Panc1 (cell line): ENCODE measurements at regions not wholly inside any gene's neighbourhood (a gene's known extent, or its start where the extent isn't known, plus 50 kb on each side); places are given as distances from the start of the nearest gene placed in this dataset.

Source experiments
- ATAC-seq: fragments of 200-7000 bp; cut with Tn5 transposase; 2 replicates; pipeline ENCODE4 v1.9.1; 2020; ENCODE audit warnings: mild to moderate bottlenecking, moderate library complexity
- BruUV-seq: library from RNA; stranded (reverse); fragments of 400-500 nt; replicated peaks from 2 replicates; lab custom pipeline; 2021; lab: Mats Ljungman, UMichigan
- CTCF ChIA-PET: fragments of 300-600 bp; sonication (Branson Sonifier 250); formaldehyde crosslinking; loops from one replicate; lab custom pipeline; 2022; ENCODE audit warnings: antibody characterized with exemption; lab: Charles Lee
- POLR2A ChIA-PET: fragments of 300-600 bp; sonication (Branson Sonifier 250); formaldehyde crosslinking; loops from one replicate; lab custom pipeline; 2022; ENCODE audit warnings: antibody characterized with exemption; lab: Charles Lee
- DNase-seq: peaks from one replicate; pipeline ENCODE4 v3.0.0-alpha.2; 2010; ENCODE audit warnings: low read depth, low spot score
- H3K27ac ChIP-seq: 2 replicates; pipeline ENCODE4 v1.5.1; 2011; ENCODE audit warnings: mild to moderate bottlenecking, low read length, inconsistent platforms
- H3K27me3 ChIP-seq: fragments of 200-500 bp; sonication (Bioruptor generic); 2 replicates; pipeline ENCODE4 v1.6.0; 2014; ENCODE audit warnings: low read length, inconsistent platforms; ENCODE audit not compliant: control insufficient read depth, insufficient read depth
- H3K36me3 ChIP-seq: fragments of 200-500 bp; sonication (Bioruptor generic); 2 replicates; pipeline ENCODE4 v1.5.1; 2014; ENCODE audit warnings: inconsistent platforms, mild to moderate bottlenecking, low read length, moderate library complexity; ENCODE audit not compliant: control insufficient read depth, insufficient read depth
- H3K4me1 ChIP-seq: 2 replicates; pipeline ENCODE4 v1.5.1; 2011; ENCODE audit warnings: inconsistent platforms, mild to moderate bottlenecking, low read length, moderate library complexity; ENCODE audit not compliant: control insufficient read depth, insufficient read depth
- H3K4me3 ChIP-seq, 2 experiments: 2 replicates each; pipeline ENCODE4 v1.5.1; 2011 to 2012; ENCODE audit warnings: low read depth in 2 of 2, low read length in 2 of 2, mild to moderate bottlenecking in 2 of 2, inconsistent platforms in 1 of 2, moderate library complexity in 1 of 2
- H3K9me3 ChIP-seq: fragments of 200-500 bp; sonication (Bioruptor generic); 2 replicates; pipeline ENCODE4 v1.5.1; 2014; ENCODE audit warnings: low read depth, mild to moderate bottlenecking, inconsistent platforms, low read length, moderate library complexity; ENCODE audit not compliant: control insufficient read depth, insufficient read depth
- CTCF ChIP-seq: fragments of 450-650 bp; IDR thresholded peaks from 2 replicates; pipeline ENCODE4 v1.5.1; 2017; ENCODE audit warnings: mild to moderate bottlenecking
- POLR2AphosphoS5 ChIP-seq: IDR thresholded peaks from 2 replicates; pipeline ENCODE4 v1.6.1; 2012; ENCODE audit warnings: mild to moderate bottlenecking, low read depth, low read length, moderate library complexity
- REST ChIP-seq, 2 experiments: IDR thresholded peaks; 2 replicates each; pipeline ENCODE4 v1.6.1; 2011 to 2012; ENCODE audit warnings: low read depth in 2 of 2, control low read depth in 1 of 2, low read length in 1 of 2, mild to moderate bottlenecking in 1 of 2, moderate library complexity in 1 of 2; ENCODE audit not compliant: insufficient read depth in 1 of 2
- SIN3A ChIP-seq: IDR thresholded peaks from 2 replicates; pipeline ENCODE4 v1.6.1; 2012; ENCODE audit warnings: low read depth, mild to moderate bottlenecking, low read length, moderate library complexity, borderline replicate concordance; ENCODE audit not compliant: insufficient read depth
- TCF7L2 ChIP-seq: IDR thresholded peaks from 2 replicates; pipeline ENCODE4 v1.6.1; 2011; ENCODE audit warnings: mild to moderate bottlenecking, low read depth, low read length, inconsistent platforms
- in situ Hi-C: cut with HindIII; loops from 2 replicates; pipeline ENCODE4 v1.10.0; 2016; ENCODE audit warnings: low sequenced_read_pairs, low pct_unique_long_range_greater_than_20kb
- intact Hi-C: fragments of 100-400 bp; cut with micrococcal nuclease; formaldehyde crosslinking; loops from one replicate; pipeline ENCODE4 v1.10.0; 2022; ENCODE audit not compliant: unreplicated experiment

- ChIA-PET CTCF (no interaction called here), POLR2A (no interaction called here)
- ATAC-seq (no peak), DNase-seq (no peak)
- in situ Hi-C loops, result no loop called here
- Histone ChIP-seq H3K4me1 (no peaks in the 10 kb centered on the region), H3K27me3 (no peaks in the 10 kb centered on the region), H3K27ac (no peak overlapping the region), H3K9me3 (no peaks in the 10 kb centered on the region), H3K4me3 (no peak overlapping the region), H3K36me3 (no peaks in the 10 kb centered on the region)
- TF ChIP-seq CTCF, result no peak
- no peak for TF ChIP-seq SIN3A
- TF ChIP-seq REST (IDR thresholded peaks at IDR 0.05; ENCODE audit: insufficient read depth in 1 of 2, low read depth in 2 of 2, low read length in 1 of 2), result no peak
- BruUV-seq, result no TSS peak
- intact Hi-C loops, result no loop called here
Observed at GRCh38 chr3:18650731-18651130, 225.6 kb upstream of the SATB1 start.

GRCh38 chr3:18649666-18650363 lies 224.7 kb upstream of the SATB1 start:
- H3K27ac ChIP-seq, result no peak overlapping the region
- H3K36me3 ChIP-seq, result no peaks in the 10 kb centered on the region
- TF ChIP-seq POLR2AphosphoS5, result no peak
- TF ChIP-seq SIN3A, result no peak
- TF ChIP-seq REST (IDR thresholded peaks at IDR 0.05; ENCODE audit: insufficient read depth in 1 of 2, low read depth in 2 of 2, low read length in 1 of 2), result no peak
- no peak for TF ChIP-seq CTCF
- TF ChIP-seq TCF7L2, result no peak
- no peaks in the 10 kb centered on the region for H3K27me3 ChIP-seq
- no peak overlapping the region for H3K4me3 ChIP-seq
- intact Hi-C loops, result no loop called here
- ATAC-seq (no peak), DNase-seq (no peak)
- in situ Hi-C loops, result no loop called here
- no TSS peak for BruUV-seq
- no peaks in the 10 kb centered on the region for H3K4me1 ChIP-seq
- H3K9me3 ChIP-seq, result no peaks in the 10 kb centered on the region
- ChIA-PET POLR2A (no interaction called here), CTCF (no interaction called here)
